MM.1S (cell line): ENCODE measurements at regions not wholly inside any gene's neighbourhood (a gene's known extent, or its start where the extent isn't known, plus 50 kb on each side); places are given as distances from the start of the nearest gene placed in this dataset.
"Not testable (repeated sequence)": the region's sequence is repeated elsewhere in the genome, so short reads cannot be mapped to it uniquely, and the experiment has no call there.

Source experiments
- DNase-seq: peaks from one replicate; pipeline ENCODE4 v3.0.0-alpha.2; 2015
- H2AFZ ChIP-seq: fragments of 300-600 bp; sonication (generic); 2 replicates; pipeline ENCODE4 v1.6.0; 2016; ENCODE audit warnings: antibody characterized with exemption, low read length
- H3F3A ChIP-seq: fragments of 300-600 bp; sonication (generic); 2 replicates; pipeline ENCODE4 v1.6.1; 2016; ENCODE audit warnings: mild to moderate bottlenecking, antibody characterized with exemption, low read length, moderate library complexity, mixed read lengths; ENCODE audit not compliant: insufficient read depth
- H3K27ac ChIP-seq: fragments of 300-600 bp; sonication (generic); 2 replicates; pipeline ENCODE4 v1.5.1; 2016; ENCODE audit warnings: mild to moderate bottlenecking, low read length
- H3K27me3 ChIP-seq: fragments of 300-600 bp; sonication (generic); replicated peaks from 2 replicates; pipeline ENCODE4 v1.6.0; 2016; ENCODE audit warnings: low read length; ENCODE audit not compliant: insufficient read depth
- H3K36me3 ChIP-seq: fragments of 300-600 bp; sonication (generic); replicated peaks from 2 replicates; pipeline ENCODE4 v1.6.1; 2016; ENCODE audit warnings: mild to moderate bottlenecking, low read length, mixed read lengths; ENCODE audit not compliant: insufficient read depth
- H3K4me1 ChIP-seq: fragments of 300-600 bp; sonication (generic); 2 replicates; pipeline ENCODE4 v1.6.1; 2016; ENCODE audit warnings: low read length, mixed read lengths
- H3K4me2 ChIP-seq: fragments of 300-600 bp; sonication (generic); 2 replicates; pipeline ENCODE4 v1.6.0; 2016; ENCODE audit warnings: low read depth, low read length
- H3K4me3 ChIP-seq: fragments of 300-600 bp; sonication (generic); 2 replicates; pipeline ENCODE4 v1.5.1; 2016; ENCODE audit warnings: low read length, mixed read lengths
- H3K79me2 ChIP-seq: fragments of 300-600 bp; sonication (generic); 2 replicates; pipeline ENCODE4 v1.6.1; 2016; ENCODE audit warnings: mixed run types, low read length, mixed read lengths
- H3K9ac ChIP-seq: fragments of 300-600 bp; sonication (generic); 2 replicates; pipeline ENCODE4 v1.6.1; 2016; ENCODE audit warnings: low read length, mixed read lengths
- H3K9me2 ChIP-seq: fragments of 300-600 bp; sonication (generic); replicated peaks from 2 replicates; pipeline ENCODE4 v1.6.1; 2016; ENCODE audit warnings: mild to moderate bottlenecking, low read length, mixed read lengths; ENCODE audit not compliant: insufficient read depth
- H3K9me3 ChIP-seq: fragments of 300-600 bp; sonication (generic); replicated peaks from 2 replicates; pipeline ENCODE4 v1.6.1; 2016; ENCODE audit warnings: mild to moderate bottlenecking, low read length, mixed read lengths; ENCODE audit not compliant: insufficient read depth
- H4K20me1 ChIP-seq: fragments of 300-600 bp; sonication (generic); 2 replicates; pipeline ENCODE4 v1.6.1; 2016; ENCODE audit warnings: mild to moderate bottlenecking, low read length, moderate library complexity, mixed read lengths; ENCODE audit not compliant: insufficient read depth
- CTCF ChIP-seq: fragments of 300-600 bp; sonication (generic); IDR thresholded peaks from 2 replicates; pipeline ENCODE4 v1.5.1; 2016; ENCODE audit warnings: antibody characterized with exemption, low read length, mixed read lengths
- EZH2 ChIP-seq: fragments of 300-600 bp; sonication (generic); optimal IDR thresholded peaks from 2 replicates; pipeline ENCODE3; 2017; ENCODE audit warnings: low read depth, mild to moderate bottlenecking, antibody characterized with exemption, low read length, mixed read lengths
- EZH2phosphoT487 ChIP-seq: fragments of 300-600 bp; sonication (generic); IDR thresholded peaks from 2 replicates; pipeline ENCODE4 v1.6.1; 2018; ENCODE audit warnings: antibody characterized with exemption, low read length

- H3K9me2 ChIP-seq, result no peaks in the 10 kb centered on the region
- H3K36me3 ChIP-seq, result no peaks in the 10 kb centered on the region
- H3K4me1 ChIP-seq, result no peaks in the 10 kb centered on the region
- no peak overlapping the region for H3K4me2 ChIP-seq
- no peak overlapping the region for H3K4me3 ChIP-seq
- TF ChIP-seq EZH2, result no peak
- TF ChIP-seq EZH2phosphoT487, result no peak
- TF ChIP-seq CTCF, result no peak
- no peaks in the 10 kb centered on the region for H3K79me2 ChIP-seq
- H4K20me1 ChIP-seq, result no peaks in the 10 kb centered on the region
- H3K27me3 ChIP-seq, result no peaks in the 10 kb centered on the region
- no peaks in the 10 kb centered on the region for H3K9me3 ChIP-seq
- no peak overlapping the region for H3K9ac ChIP-seq
- DNase-seq, result no peak
- H3K27ac ChIP-seq, result no peak overlapping the region
- no peak overlapping the region for H2AFZ ChIP-seq
- no peaks in the 10 kb centered on the region for H3F3A ChIP-seq
Observed at GRCh38 chr13:50493683-50494082, 349.8 kb downstream of the DLEU7 start.

GRCh38 chr13:50494138-50494537 is 349.4 kb downstream of the DLEU7 start:
- Histone ChIP-seq H3F3A (no peaks in the 10 kb centered on the region), H2AFZ (no peak overlapping the region), H3K9me2 (no peaks in the 10 kb centered on the region), H3K27ac (no peak overlapping the region), H3K4me2 (no peak overlapping the region), H3K79me2 (no peaks in the 10 kb centered on the region), H3K27me3 (no peaks in the 10 kb centered on the region), H3K9ac (no peak overlapping the region), H3K36me3 (no peaks in the 10 kb centered on the region), H4K20me1 (no peaks in the 10 kb centered on the region), H3K9me3 (no peaks in the 10 kb centered on the region), H3K4me1 (no peaks in the 10 kb centered on the region), H3K4me3 (no peak overlapping the region)
- TF ChIP-seq EZH2, result no peak
- no peak for TF ChIP-seq CTCF
- TF ChIP-seq EZH2phosphoT487, result no peak
- DNase-seq, result no peak

GRCh38 chr13:50503212-50503611 is 340.3 kb downstream of the DLEU7 start:
- not testable (repeated sequence) for H3K4me2 ChIP-seq, DNase-seq, H4K20me1 ChIP-seq, H2AFZ ChIP-seq, H3K79me2 ChIP-seq, H3K27me3 ChIP-seq, H3K9ac ChIP-seq, H3K9me3 ChIP-seq, H3K36me3 ChIP-seq, H3K4me1 ChIP-seq, H3K27ac ChIP-seq, H3F3A ChIP-seq, H3K4me3 ChIP-seq, H3K9me2 ChIP-seq

- Histone ChIP-seq H3K27ac (no peak overlapping the region), H3K9me3 (no peaks in the 10 kb centered on the region), H3K36me3 (no peaks in the 10 kb centered on the region), H3F3A (peaks cover 19% of the 10 kb centered on the region), H4K20me1 (no peaks in the 10 kb centered on the region), H3K4me1 (peaks cover 13% of the 10 kb centered on the region), H3K4me2 (no peak overlapping the region), H3K9ac (no peak overlapping the region), H3K79me2 (no peaks in the 10 kb centered on the region), H2AFZ (no peak overlapping the region), H3K9me2 (no peaks in the 10 kb centered on the region), H3K27me3 (no peaks in the 10 kb centered on the region), H3K4me3 (no peak overlapping the region)
- no peak for DNase-seq
- TF ChIP-seq EZH2phosphoT487, result no peak
- no peak for TF ChIP-seq EZH2
- no peak for TF ChIP-seq CTCF
Observed at GRCh38 chr13:50509167-50509566, 334.3 kb downstream of the DLEU7 start.
